ENCODE measurements at regions not wholly inside any gene's neighbourhood (a gene's known extent, or its start where the extent isn't known, plus 50 kb on each side); places are given as distances from the start of the nearest gene placed in this dataset.

GRCh38 chr6:80921861-80922460 is 815.5 kb downstream of the BCKDHB start:
- Histone ChIP-seq H3K14ac (ENCODE audit: insufficient read length) (no peak overlapping the region), H3K23ac (ENCODE audit: insufficient read length) (no peak overlapping the region), H2BK20ac (ENCODE audit: low read length) (no peak overlapping the region), H3K9ac (replicated peaks in 1 of 4; ENCODE audit: extremely low read depth in 1 of 4, low read depth in 3 of 4, low read length in 3 of 4) (no peak overlapping the region), H3K27ac (ENCODE audit: low read depth, low read length) (no peak overlapping the region), H3K36me3 (ENCODE audit: control insufficient read depth in 2 of 4, insufficient read depth in 4 of 4, low read length in 3 of 4) (no peaks in the 10 kb centered on the region), H3K18ac (ENCODE audit: extremely low read depth, low read length) (no peak overlapping the region), H4K20me1 (replicated peaks in 1 of 2; ENCODE audit: control insufficient read depth in 1 of 2, insufficient read depth in 2 of 2, low read length in 2 of 2) (no peaks in the 10 kb centered on the region), H3K27me3 (replicated peaks in 1 of 4; ENCODE audit: control insufficient read depth in 3 of 4, extremely low read depth in 1 of 4, insufficient read depth in 3 of 4, low read length in 3 of 4) (no peaks in the 10 kb centered on the region), H4K5ac (ENCODE audit: insufficient read length, low read depth, low read length) (no peak overlapping the region), H3K4me1 (replicated peaks in 1 of 4; ENCODE audit: control insufficient read depth in 3 of 4, insufficient read depth in 4 of 4, low read length in 3 of 4) (no peaks in the 10 kb centered on the region), H3K9me3 (ENCODE audit: insufficient read depth in 2 of 2, low read depth in 1 of 2, low read length in 1 of 2) (no peaks in the 10 kb centered on the region), H2BK15ac (ENCODE audit: low read length) (no peak overlapping the region), H2AK5ac (ENCODE audit: low read depth, low read length) (no peak overlapping the region), H3K4me2 (ENCODE audit: insufficient read depth in 1 of 2, low read depth in 2 of 2, low read length in 2 of 2) (no peak overlapping the region), H2AFZ (ENCODE audit: low read length) (no peak overlapping the region), H2BK120ac (replicated peaks; ENCODE audit: low read depth, low read length) (no peak overlapping the region), H4K8ac (ENCODE audit: extremely low read depth, insufficient read depth, low read length) (no peak overlapping the region), H3K23me2 (ENCODE audit: low read depth, low read length) (no peaks in the 10 kb centered on the region), H3K4ac (replicated peaks; ENCODE audit: insufficient read length, low read depth, low read length) (no peak overlapping the region), H2BK12ac (ENCODE audit: low read depth, low read length) (no peak overlapping the region), H2BK5ac (ENCODE audit: low read depth, low read length) (no peak overlapping the region), H3K4me3 (ENCODE audit: extremely low read depth in 1 of 4, insufficient read depth in 2 of 4, low read depth in 3 of 4, low read length in 4 of 4) (no peak overlapping the region), H3K79me1 (ENCODE audit: low read depth, low read length) (no peaks in the 10 kb centered on the region), H3K79me2 (ENCODE audit: control insufficient read depth in 1 of 2, insufficient read depth in 2 of 2, low read length in 2 of 2) (no peaks in the 10 kb centered on the region), H3K56ac (replicated peaks; ENCODE audit: insufficient read length, low read depth, low read length) (no peak overlapping the region), H4K91ac (replicated peaks; ENCODE audit: insufficient read length, low read length) (no peak overlapping the region)
- ChIA-PET POLR2A (ENCODE audit: partially characterized antibody) (no interaction called here), CTCF (ENCODE audit: partially characterized antibody) (interaction anchor here (1.0 kb wide), 1 partner anchor 8 kb away, joined by 3 read pairs; no protein-coding TSS in a partner anchor)
- TF ChIP-seq SP4 (IDR thresholded peaks at IDR 0.05; ENCODE audit: low read length) (no peak), CHD2 (IDR thresholded peaks at IDR 0.05; ENCODE audit: low read length) (no peak), JUN (IDR thresholded peaks at IDR 0.05; ENCODE audit: low read depth, low read length) (no peak), KDM4A (IDR thresholded peaks at IDR 0.05; ENCODE audit: low read depth, low read length, severe bottlenecking) (no peak), TAF1 (IDR thresholded peaks at IDR 0.05; ENCODE audit: low read depth, low read length) (no peak), TEAD4 (IDR thresholded peaks at IDR 0.05; ENCODE audit: low read depth, low read length) (no peak), RFX5 (IDR thresholded peaks at IDR 0.05; ENCODE audit: borderline replicate concordance, low read depth, low read length) (no peak), POLR2AphosphoS5 (IDR thresholded peaks at IDR 0.05; ENCODE audit: low read depth, low read length) (no peak), HDAC6 (IDR thresholded peaks at IDR 0.05; ENCODE audit: low read depth, low read length) (no peak), SP2 (IDR thresholded peaks at IDR 0.05; ENCODE audit: low read length) (no peak), SAP30 (IDR thresholded peaks at IDR 0.05; ENCODE audit: insufficient read depth, insufficient replicate concordance, low read length) (no peak), ZNF274 (IDR thresholded peaks at IDR 0.05; ENCODE audit: borderline replicate concordance, extremely low read depth, low read length) (no peak), MAFK (IDR thresholded peaks at IDR 0.05; ENCODE audit: low read depth, low read length) (no peak)
- WGBS, 2 experiments (ENCODE audit: extremely low coverage in 1 of 2, insufficient coverage in 1 of 2, insufficient read length in 1 of 2, insufficient replicate concordance in 2 of 2, low coverage in 1 of 2, low lambda C conversion rate in 2 of 2, missing lambda C conversion rate in 1 of 2), result 81% methylated on average over 2 of the region's 2 CpGs; no CpG with 5 or more reads in 1 of the 2 experiments
- DNase-seq (ENCODE audit: low read depth in 1 of 2, low spot score in 2 of 2) (no peak), FAIRE-seq (no peak)

Data from H1 (cell line).